Activated naive CD8-positive, alpha-beta T cell treated with anti-CD3 and anti-CD28 coated beads, Interleukin-2, amount 50 U/mL, for 16 hours (primary cell): ENCODE measurements at regions not wholly inside any gene's neighbourhood (a gene's known extent, or its start where the extent isn't known, plus 50 kb on each side); places are given as distances from the start of the nearest gene placed in this dataset.

ENCODE experiments used
- DNase-seq: peaks from one replicate; pipeline ENCODE4 v3.0.0-alpha.2; 2020; ENCODE audit warnings: low read depth, low spot score

- no peak for DNase-seq
Measured at GRCh38 chr7:32428546-32428945, 61.6 kb downstream of the LSM5 start.

GRCh38 chr7:32427769-32428291, 62.4 kb downstream of the LSM5 start:
- DNase-seq = peak; percentile 16

GRCh38 chr7:32416846-32417245, 73.3 kb downstream of the LSM5 start:
- no peak for DNase-seq

GRCh38 chr7:32415936-32416335, 74.2 kb downstream of the LSM5 start:
- no peak for DNase-seq

GRCh38 chr7:32415519-32415918, 74.7 kb downstream of the LSM5 start:
- DNase-seq = no peak

- DNase-seq = no peak
Measured at GRCh38 chr7:32412471-32412870, 77.7 kb downstream of the LSM5 start.

GRCh38 chr7:32410545-32410944, 79.6 kb downstream of the LSM5 start:
- no peak for DNase-seq

- no peak for DNase-seq
Measured at GRCh38 chr7:32406386-32406785, 83.8 kb downstream of the LSM5 start.

GRCh38 chr7:32403463-32404229, 86.5 kb downstream of the LSM5 start:
- DNase-seq = no peak

- no peak for DNase-seq
Measured at GRCh38 chr7:32400676-32401075, 89.5 kb downstream of the LSM5 start.

GRCh38 chr7:32399311-32399710, 90.9 kb downstream of the LSM5 start:
- DNase-seq = no peak

- no peak for DNase-seq
Measured at GRCh38 chr7:32395168-32395567, 95.0 kb downstream of the LSM5 start.

GRCh38 chr7:32393861-32394260, 96.3 kb downstream of the LSM5 start:
- DNase-seq = no peak

- no peak for DNase-seq
Measured at GRCh38 chr7:32390210-32390609, 100.0 kb downstream of the LSM5 start.

- DNase-seq = no peak
Measured at GRCh38 chr7:32385316-32385956, 104.7 kb downstream of the LSM5 start.

- no peak for DNase-seq
Measured at GRCh38 chr7:32381024-32381601, 109.1 kb downstream of the LSM5 start.

GRCh38 chr7:32379510-32380112, 110.6 kb downstream of the LSM5 start:
- DNase-seq = no peak

- DNase-seq = no peak
Measured at GRCh38 chr7:32378988-32379387, 111.2 kb downstream of the LSM5 start.

- DNase-seq = no peak
Measured at GRCh38 chr7:32364581-32364980, 125.6 kb downstream of the LSM5 start.

GRCh38 chr7:32360127-32360526, 130.1 kb downstream of the LSM5 start:
- DNase-seq = no peak

GRCh38 chr7:32357535-32358277, 132.5 kb downstream of the LSM5 start:
- no peak for DNase-seq
